ENCODE measurements at regions not wholly inside any gene's neighbourhood (a gene's known extent, or its start where the extent isn't known, plus 50 kb on each side); places are given as distances from the start of the nearest gene placed in this dataset.
A peak's percentile ranks its signal among the peaks of the same experiment; 100 is the strongest.
"Not testable (repeated sequence)": the region's sequence is repeated elsewhere in the genome, so short reads cannot be mapped to it uniquely, and the experiment has no call there.

- Histone ChIP-seq H3K27ac (ENCODE audit: low read depth in 1 of 2, low read length in 1 of 2) (no peak overlapping the region), H3K4me3 (no peak overlapping the region), H3K36me3 (ENCODE audit: control insufficient read depth in 4 of 4, insufficient read depth in 4 of 4, low read length in 4 of 4) (no peaks in the 10 kb centered on the region), H3K9ac (ENCODE audit: insufficient read depth in 1 of 2, low read length in 2 of 2) (no peak overlapping the region), H3K4me1 (ENCODE audit: control insufficient read depth in 5 of 5, insufficient read depth in 5 of 5, low read length in 5 of 5) (peaks cover 0 to 15% (median 0%) of the 10 kb centered on the region in 5 donors), H3K9me3 (ENCODE audit: control insufficient read depth in 4 of 4, insufficient read depth in 3 of 4, low read length in 3 of 4) (no peaks in the 10 kb centered on the region), H3K27me3 (ENCODE audit: control insufficient read depth in 3 of 3, insufficient read depth in 3 of 3, low read length in 2 of 3) (peaks cover 0 to 2% (median 0%) of the 10 kb centered on the region in 3 donors)
- no peak for ATAC-seq (ENCODE audit: insufficient read depth, low FRiP score)
- TF ChIP-seq CTCF (IDR thresholded peaks at IDR 0.05; ENCODE audit: control extremely low read depth, extremely low read depth) = no peak
- 21 to 31% methylated on average over 11 to 12 of the region's 12 CpGs for WGBS, 2 donors
- peak in 2 of 3 donors; percentile 43 to 69 for DNase-seq
Measured at GRCh38 chr22:44639891-44640617, 62.0 kb upstream of the PRR5 start.

- no peak for ATAC-seq (ENCODE audit: insufficient read depth, low FRiP score)
- no peak for TF ChIP-seq CTCF (IDR thresholded peaks at IDR 0.05; ENCODE audit: control extremely low read depth, extremely low read depth)
- WGBS, 2 donors = 73 to 74% methylated on average over 34 of the region's 34 CpGs
- Histone ChIP-seq H3K36me3 (ENCODE audit: control insufficient read depth in 4 of 4, insufficient read depth in 4 of 4, low read length in 4 of 4) (no peaks in the 10 kb centered on the region), H3K9ac (ENCODE audit: insufficient read depth in 1 of 2, low read length in 2 of 2) (no peak overlapping the region), H3K4me3 (no peak overlapping the region), H3K4me1 (ENCODE audit: control insufficient read depth in 5 of 5, insufficient read depth in 5 of 5, low read length in 5 of 5) (peaks cover 0 to 15% (median 0%) of the 10 kb centered on the region in 5 donors), H3K27me3 (ENCODE audit: control insufficient read depth in 3 of 3, insufficient read depth in 3 of 3, low read length in 2 of 3) (peaks cover 0 to 2% (median 0%) of the 10 kb centered on the region in 3 donors), H3K9me3 (ENCODE audit: control insufficient read depth in 4 of 4, insufficient read depth in 3 of 4, low read length in 3 of 4) (no peaks in the 10 kb centered on the region), H3K27ac (ENCODE audit: low read depth in 1 of 2, low read length in 1 of 2) (no peak overlapping the region)
- DNase-seq = peak in 2 of 3 donors; percentile 43 to 53
Measured at GRCh38 chr22:44638971-44639760, 62.8 kb upstream of the PRR5 start.

GRCh38 chr22:44636502-44637206 is 65.3 kb upstream of the PRR5 start:
- H3K9me3 ChIP-seq (ENCODE audit: control insufficient read depth in 4 of 4, insufficient read depth in 3 of 4, low read length in 3 of 4); H3K27me3 ChIP-seq (ENCODE audit: control insufficient read depth in 3 of 3, insufficient read depth in 3 of 3, low read length in 2 of 3); ATAC-seq (ENCODE audit: insufficient read depth, low FRiP score); H3K4me3 ChIP-seq; DNase-seq; H3K27ac ChIP-seq (ENCODE audit: low read depth in 1 of 2, low read length in 1 of 2); H3K36me3 ChIP-seq (ENCODE audit: control insufficient read depth in 4 of 4, insufficient read depth in 4 of 4, low read length in 4 of 4); H3K9ac ChIP-seq (ENCODE audit: insufficient read depth in 1 of 2, low read length in 2 of 2): not testable (repeated sequence)
- peaks cover 0 to 26% (median 0%) of the 10 kb centered on the region in 5 donors for H3K4me1 ChIP-seq (ENCODE audit: control insufficient read depth in 5 of 5, insufficient read depth in 5 of 5, low read length in 5 of 5)
- WGBS, 2 donors = 97 to 98% methylated on average over 3 of the region's 3 CpGs

- not testable (repeated sequence) for H3K9ac ChIP-seq (ENCODE audit: insufficient read depth in 1 of 2, low read length in 2 of 2); DNase-seq; H3K9me3 ChIP-seq (ENCODE audit: control insufficient read depth in 4 of 4, insufficient read depth in 3 of 4, low read length in 3 of 4); H3K36me3 ChIP-seq (ENCODE audit: control insufficient read depth in 4 of 4, insufficient read depth in 4 of 4, low read length in 4 of 4); H3K27me3 ChIP-seq (ENCODE audit: control insufficient read depth in 3 of 3, insufficient read depth in 3 of 3, low read length in 2 of 3); ATAC-seq (ENCODE audit: insufficient read depth, low FRiP score); H3K27ac ChIP-seq (ENCODE audit: low read depth in 1 of 2, low read length in 1 of 2); H3K4me3 ChIP-seq
- 90 to 93% methylated on average over 9 of the region's 9 CpGs for WGBS, 2 donors
- H3K4me1 ChIP-seq (ENCODE audit: control insufficient read depth in 5 of 5, insufficient read depth in 5 of 5, low read length in 5 of 5) = peaks cover 0 to 25% (median 0%) of the 10 kb centered on the region in 5 donors
Measured at GRCh38 chr22:44635567-44635966, 66.4 kb upstream of the PRR5 start.

Measured in lung (tissue), 11 donors.